Uterus (tissue), 3 donors: ENCODE measurements at regions not wholly inside any gene's neighbourhood (a gene's known extent, or its start where the extent isn't known, plus 50 kb on each side); places are given as distances from the start of the nearest gene placed in this dataset.

ENCODE experiments used
- DNase-seq, 2 donors: peaks; one replicate each; pipeline ENCODE4 v3.0.0-alpha.2; 2019 to 2020
- H3K27ac ChIP-seq, 2 donors: fragments of 200-600 bp; sonication (generic); 1 replicate in 1 of 2; 2 replicates in 1 of 2; pipeline ENCODE4 v1.5.1; 2016 to 2018
- H3K27me3 ChIP-seq, 2 donors: fragments of 200-600 bp; sonication (generic); one replicate each; pipeline ENCODE4 v1.5.1; 2018 to 2019; ENCODE audit warnings: control low read depth in 1 of 2
- H3K36me3 ChIP-seq, 2 donors: fragments of 200-600 bp; sonication (generic); one replicate each; pipeline ENCODE4 v1.5.1; 2019; ENCODE audit warnings: control low read depth in 1 of 2
- H3K4me1 ChIP-seq, 2 donors: fragments of 200-600 bp; sonication (generic); one replicate each; pipeline ENCODE4 v1.5.1; 2018 to 2019; ENCODE audit warnings: control low read depth in 1 of 2
- H3K4me3 ChIP-seq, 2 donors: fragments of 200-600 bp; sonication (generic); 1 replicate in 1 of 2; 2 replicates in 1 of 2; pipeline ENCODE4 v1.5.1; 2018 to 2019; ENCODE audit warnings: mild to moderate bottlenecking in 1 of 2
- H3K9me3 ChIP-seq, 2 donors: fragments of 200-600 bp; sonication (generic); one replicate each; pipeline ENCODE4 v1.5.1; 2019; ENCODE audit warnings: control low read depth in 1 of 2
- CTCF ChIP-seq, 4 experiments: fragments of 200-600 bp in 2 of 4; fragments of 450-650 bp in 2 of 4; sonication (generic) in 2 of 4; IDR thresholded peaks; one replicate each; pipeline ENCODE4 v1.5.1; 2016 to 2019; ENCODE audit warnings: antibody characterized with exemption in 4 of 4, mild to moderate bottlenecking in 2 of 4, moderate library complexity in 1 of 4
- POLR2A ChIP-seq, 2 donors: fragments of 450-650 bp; IDR thresholded peaks; one replicate each; pipeline ENCODE4 v1.6.1; 2016; ENCODE audit warnings: antibody characterized with exemption in 2 of 2, mild to moderate bottlenecking in 1 of 2, moderate library complexity in 1 of 2
- intact Hi-C: fragments of 100-400 bp; cut with DNase I; formaldehyde crosslinking; loops from one replicate; pipeline ENCODE4 v1.15.1; 2023; ENCODE audit warnings: low total_unique reads
- donor health status: DM: yes; HTN: yes; CAD: no.

DNA sequence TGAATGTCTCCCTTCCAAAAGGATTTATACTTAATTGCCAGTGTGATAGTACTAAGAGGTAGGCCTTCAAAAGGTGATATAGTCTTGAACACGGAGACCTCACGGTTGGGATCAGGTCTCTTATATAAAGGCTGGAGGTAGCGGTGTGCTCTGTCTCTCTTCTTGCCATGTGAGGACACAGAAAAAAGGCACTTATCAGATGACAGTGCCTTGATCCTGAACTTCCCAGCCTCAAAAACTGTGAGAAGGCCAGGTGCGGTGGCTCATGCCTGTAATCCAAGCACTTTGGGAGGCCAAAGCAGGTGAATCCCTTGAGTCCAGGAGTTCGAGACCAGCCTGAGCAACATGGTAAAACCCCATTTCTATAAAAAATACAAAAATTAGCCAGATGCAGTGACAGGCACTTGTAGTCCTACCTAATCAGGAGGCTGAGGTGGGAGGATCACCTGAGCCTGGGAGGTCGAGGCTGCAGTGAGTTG, 108.9 kb upstream of the TOP3B start:
- Histone ChIP-seq H3K36me3 (no peaks in the 10 kb centered on the region), H3K4me1 (no peaks in the 10 kb centered on the region), H3K4me3 (no peak overlapping the region), H3K9me3 (no peaks in the 10 kb centered on the region), H3K27ac (no peak overlapping the region), H3K27me3 (no peaks in the 10 kb centered on the region)
- DNase-seq = no peak
- intact Hi-C loops = no loop called here
- TF ChIP-seq POLR2A (IDR thresholded peaks at IDR 0.05) (no peak), CTCF (IDR thresholded peaks at IDR 0.05) (no peak)

DNA sequence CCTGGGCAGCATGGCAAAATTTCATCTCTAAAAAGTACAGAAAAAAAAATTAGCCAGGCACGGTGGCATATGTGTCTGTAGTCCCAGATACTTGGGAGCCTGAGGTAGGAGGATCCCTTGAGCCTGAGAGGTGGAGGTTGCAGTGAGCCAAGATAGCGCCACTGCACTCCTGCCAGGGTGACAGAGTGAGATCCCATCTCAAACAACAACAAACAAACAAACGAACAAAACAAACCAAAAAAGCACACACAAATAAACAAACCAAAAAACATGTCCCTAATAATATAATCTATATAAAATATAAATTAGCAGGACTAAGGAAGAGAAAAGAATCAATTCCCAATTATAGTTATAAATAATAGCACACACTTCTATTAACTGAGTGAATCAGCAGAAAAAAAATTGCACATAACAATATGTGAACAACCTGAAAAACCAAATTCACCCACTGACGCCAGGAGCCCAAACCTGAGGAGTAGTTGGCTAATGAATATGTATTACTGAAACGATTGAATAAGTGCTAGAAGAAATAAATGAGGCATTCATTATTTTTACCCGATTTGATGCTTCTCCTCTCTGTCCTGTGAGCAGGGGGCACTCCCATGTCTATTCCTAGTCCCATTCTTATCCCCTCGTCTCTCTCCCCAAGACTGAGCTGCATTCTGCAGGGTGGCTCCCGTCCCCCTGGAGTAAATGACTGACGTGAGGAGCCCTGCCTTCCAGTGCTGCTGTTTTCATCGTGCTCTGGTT, 108.2 kb upstream of the TOP3B start:
- DNase-seq = no peak
- H3K9me3 ChIP-seq = no peaks in the 10 kb centered on the region
- intact Hi-C loops = no loop called here
- no peaks in the 10 kb centered on the region for H3K36me3 ChIP-seq
- no peaks in the 10 kb centered on the region for H3K4me1 ChIP-seq
- no peak overlapping the region for H3K27ac ChIP-seq
- H3K4me3 ChIP-seq = no peak overlapping the region
- TF ChIP-seq POLR2A (IDR thresholded peaks at IDR 0.05) = no peak
- no peak for TF ChIP-seq CTCF (IDR thresholded peaks at IDR 0.05)
- no peaks in the 10 kb centered on the region for H3K27me3 ChIP-seq

GRCh38 chr22:22089459-22090308, 107.1 kb upstream of the TOP3B start:
- Histone ChIP-seq H3K27ac (no peak overlapping the region), H3K9me3 (no peaks in the 10 kb centered on the region), H3K27me3 (no peaks in the 10 kb centered on the region), H3K36me3 (no peaks in the 10 kb centered on the region), H3K4me1 (no peaks in the 10 kb centered on the region), H3K4me3 (no peak overlapping the region)
- intact Hi-C loops = no loop called here
- no peak for DNase-seq
- TF ChIP-seq POLR2A (IDR thresholded peaks at IDR 0.05) (no peak), CTCF (IDR thresholded peaks at IDR 0.05) (no peak)

DNA sequence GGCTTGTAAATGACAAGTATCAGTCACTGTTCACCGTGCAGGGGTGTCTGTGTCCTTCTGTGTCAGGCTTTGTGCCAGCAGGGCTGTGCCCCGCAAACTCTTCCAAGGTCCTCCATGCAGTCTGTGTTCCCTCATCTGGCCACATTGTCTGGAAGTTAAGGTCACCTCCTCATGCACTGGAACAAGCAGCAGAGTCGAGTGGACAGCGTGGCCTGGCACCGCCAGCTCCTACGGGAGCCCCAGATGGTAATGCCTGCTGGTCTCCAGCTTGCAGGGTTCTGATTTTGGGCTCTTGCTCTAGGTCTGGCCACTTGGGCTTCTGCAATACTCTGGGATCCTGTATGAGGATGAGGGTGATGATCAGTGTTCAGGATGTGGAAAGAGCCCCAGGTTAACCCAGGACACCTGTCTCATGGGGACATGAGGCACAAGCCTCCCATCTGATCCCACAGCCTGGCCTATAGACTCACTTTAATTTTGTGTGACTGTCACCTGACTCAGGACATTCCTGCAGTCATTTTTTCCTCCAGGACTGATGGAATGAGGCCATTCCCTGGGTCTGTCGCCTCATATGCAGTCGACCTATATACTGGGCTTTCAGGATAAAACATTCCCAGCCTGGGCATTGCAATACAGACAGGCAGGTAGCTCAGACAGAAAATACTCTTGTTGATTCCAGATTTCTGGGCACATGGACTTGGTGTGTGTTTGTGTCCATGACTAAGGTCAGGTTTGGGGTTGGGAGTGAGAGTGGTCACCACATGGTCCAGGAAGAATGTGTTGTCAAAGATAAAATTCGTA, 106.3 kb upstream of the TOP3B start:
- no peaks in the 10 kb centered on the region for H3K27me3 ChIP-seq
- H3K4me1 ChIP-seq = no peaks in the 10 kb centered on the region
- no peaks in the 10 kb centered on the region for H3K36me3 ChIP-seq
- H3K9me3 ChIP-seq = no peaks in the 10 kb centered on the region
- no peak overlapping the region for H3K27ac ChIP-seq
- intact Hi-C loops = no loop called here
- no peak for TF ChIP-seq CTCF (IDR thresholded peaks at IDR 0.05)
- TF ChIP-seq POLR2A (IDR thresholded peaks at IDR 0.05) = no peak
- no peak for DNase-seq
- H3K4me3 ChIP-seq = no peak overlapping the region
